HepG2 (cell line): ENCODE measurements at regions not wholly inside any gene's neighbourhood (a gene's known extent, or its start where the extent isn't known, plus 50 kb on each side); places are given as distances from the start of the nearest gene placed in this dataset.

ENCODE experiments used
- ATAC-seq: fragments of 200-7000 bp; cut with Tn5 transposase; 3 replicates; pipeline ENCODE4 v1.9.1; 2020; ENCODE audit warnings: mild to moderate bottlenecking, moderate library complexity
- BruUV-seq: library from RNA; stranded (reverse); fragments of 400-500 nt; replicated peaks from 2 replicates; lab custom pipeline; 2021; lab: Mats Ljungman, UMichigan
- CTCF ChIA-PET: fragments of 300-600 bp; formaldehyde crosslinking; extraction: SDS; loops from one replicate; lab custom pipeline; 2021; ENCODE audit warnings: low total read pairs, inconsistent platforms, low intra/inter-chr PET ratio; lab: Yijun Ruan, JAX
- POLR2A ChIA-PET: fragments of 350-600 bp; sonication (Branson Sonifier 250); formaldehyde crosslinking; loops from one replicate; lab custom pipeline; 2020; ENCODE audit warnings: antibody characterized with exemption, inconsistent platforms; lab: Yijun Ruan, JAX
- DNase-seq: peaks from one replicate; pipeline ENCODE4 v3.0.0-alpha.2; 2015; ENCODE audit warnings: low spot score
- FAIRE-seq: peaks from 3 replicates; lab custom pipeline; 2011; peaks lifted over from hg19 to GRCh38; lab: Jason Lieb, UNC
- H2AFZ ChIP-seq: one replicate; pipeline ENCODE4 v1.6.1; 2011; ENCODE audit warnings: low read length, inconsistent platforms
- H3K27ac ChIP-seq: fragments of 300-600 bp; 3 replicates; pipeline ENCODE4 v1.8.0; 2011; ENCODE audit warnings: mixed run types, mild to moderate bottlenecking, mixed read lengths, low read length, inconsistent platforms; ENCODE audit not compliant: insufficient read depth; ENCODE audit errors: extremely low read length
- H3K27me3 ChIP-seq, 2 experiments: fragments of 200-600 bp in 1 of 2; 2 replicates in 1 of 2; 3 replicates in 1 of 2; pipeline versions ENCODE4 v1.6.0 to v1.8.0; 2011; ENCODE audit warnings: low read length in 2 of 2, mild to moderate bottlenecking in 2 of 2, moderate library complexity in 2 of 2, inconsistent platforms in 1 of 2; ENCODE audit not compliant: insufficient read depth in 2 of 2, control insufficient read depth in 1 of 2
- H3K36me3 ChIP-seq, 2 experiments: fragments of 200-600 bp in 1 of 2; replicated peaks in 1 of 2; 2 replicates in 1 of 2; 3 replicates in 1 of 2; pipeline versions ENCODE4 v1.5.1 to v1.8.0; 2011; ENCODE audit warnings: low read length in 2 of 2, inconsistent platforms in 1 of 2; ENCODE audit not compliant: insufficient read depth in 2 of 2, control insufficient read depth in 1 of 2
- H3K4me1 ChIP-seq: 2 replicates; pipeline ENCODE4 v1.5.1; 2012; ENCODE audit warnings: low read length, inconsistent platforms; ENCODE audit not compliant: insufficient read depth
- H3K4me2 ChIP-seq: 2 replicates; pipeline ENCODE4 v1.6.0; 2011; ENCODE audit warnings: low read depth, low read length, inconsistent platforms
- H3K4me3 ChIP-seq, 3 experiments: fragments of 200-600 bp in 1 of 3; sonication (generic), shearing (Covaris generic) in 1 of 3; replicated peaks in 1 of 3; 2 replicates each; pipeline ENCODE4 v1.5.1; 2011 to 2016; ENCODE audit warnings: low read length in 3 of 3, inconsistent platforms in 2 of 3, low read depth in 2 of 3, mild to moderate bottlenecking in 2 of 3, control low read depth in 1 of 3, mixed read lengths in 1 of 3; ENCODE audit not compliant: insufficient read depth in 1 of 3
- H3K79me2 ChIP-seq: one replicate; pipeline ENCODE4 v1.6.1; 2011; ENCODE audit warnings: low read length, inconsistent platforms; ENCODE audit not compliant: insufficient read depth
- H3K9ac ChIP-seq: 2 replicates; pipeline ENCODE4 v1.6.0; 2011; ENCODE audit warnings: mild to moderate bottlenecking, low read depth, low read length, inconsistent platforms; ENCODE audit not compliant: insufficient read depth
- H3K9me3 ChIP-seq: 2 replicates; pipeline ENCODE4 v1.5.1; 2012; ENCODE audit warnings: mild to moderate bottlenecking, low read length
- H4K20me1 ChIP-seq: 2 replicates; pipeline ENCODE4 v1.6.0; 2011; ENCODE audit warnings: inconsistent platforms, mild to moderate bottlenecking, low read length, moderate library complexity; ENCODE audit not compliant: insufficient read depth
- ARNT ChIP-seq: fragments of 450-650 bp; IDR thresholded peaks from 2 replicates; pipeline ENCODE4 v1.6.1; 2017
- BCL3 ChIP-seq: sonication (generic); formaldehyde crosslinking; IDR thresholded peaks from 2 replicates; pipeline ENCODE4 v1.5.1; 2020; ENCODE audit warnings: mild to moderate bottlenecking, missing genetic modification reagents, moderate library complexity
- BRF2 ChIP-seq: sonication (generic); formaldehyde crosslinking; IDR thresholded peaks from 2 replicates; pipeline ENCODE4 v1.8.1; 2022; ENCODE audit warnings: mild to moderate bottlenecking, missing genetic modification reagents
- CBX1 ChIP-seq: IDR thresholded peaks from one replicate; pipeline ENCODE4 v1.6.1; 2016; ENCODE audit warnings: antibody characterized with exemption, low read depth
- LRRFIP1 ChIP-seq: sonication (generic); formaldehyde crosslinking; conservative IDR thresholded peaks from 2 replicates; pipeline ENCODE4 v1.4.0; 2020; ENCODE audit warnings: missing genetic modification reagents
- NFATC3 ChIP-seq: sonication (generic); formaldehyde crosslinking; IDR thresholded peaks from 2 replicates; pipeline ENCODE4 v1.5.1; 2020; ENCODE audit warnings: mild to moderate bottlenecking, missing genetic modification reagents
- NFYC ChIP-seq: IDR thresholded peaks from 2 replicates; pipeline ENCODE4 v1.6.1; 2016; ENCODE audit warnings: missing genetic modification reagents, missing compliant biosample characterization
- ONECUT2 ChIP-seq: sonication (generic); formaldehyde crosslinking; IDR thresholded peaks from 2 replicates; pipeline ENCODE4 v1.4.0; 2020; ENCODE audit warnings: missing genetic modification reagents
- PAF1 ChIP-seq: IDR thresholded peaks from 2 replicates; pipeline ENCODE4 v1.6.1; 2016; ENCODE audit warnings: missing genetic modification reagents, missing compliant biosample characterization
- SMAD9 ChIP-seq: sonication (generic); formaldehyde crosslinking; IDR thresholded peaks from 2 replicates; pipeline ENCODE4 v1.5.1; 2020; ENCODE audit warnings: mild to moderate bottlenecking, missing genetic modification reagents
- SRSF1 ChIP-seq: fragments of 200-400 bp; formaldehyde crosslinking; optimal IDR thresholded peaks from 2 replicates; pipeline ENCODE3; 2017; ENCODE audit warnings: mild to moderate bottlenecking, low read depth, low read length, moderate library complexity
- ZNF124 ChIP-seq: sonication (generic); formaldehyde crosslinking; IDR thresholded peaks from 2 replicates; pipeline ENCODE4 v1.4.0; 2020; ENCODE audit warnings: missing genetic modification reagents
- ZNF282 ChIP-seq: fragments of 450-650 bp; IDR thresholded peaks from 2 replicates; pipeline ENCODE4 v1.6.1; 2018; ENCODE audit not compliant: partially characterized antibody
- ZNF296 ChIP-seq: sonication (generic); formaldehyde crosslinking; conservative IDR thresholded peaks from 2 replicates; pipeline ENCODE4 v1.5.0; 2020; ENCODE audit warnings: mild to moderate bottlenecking, missing genetic modification reagents
- ZNF496 ChIP-seq: sonication (generic); formaldehyde crosslinking; IDR thresholded peaks from 2 replicates; pipeline ENCODE4 v1.8.1; 2023; ENCODE audit warnings: mild to moderate bottlenecking, moderate library complexity, missing genetic modification reagents; ENCODE audit not compliant: insufficient replicate concordance
- ZNF784 ChIP-seq: sonication (generic); formaldehyde crosslinking; IDR thresholded peaks from 2 replicates; pipeline ENCODE4 v1.5.1; 2020; ENCODE audit warnings: missing genetic modification reagents, mild to moderate bottlenecking, borderline replicate concordance
- WGBS: methylation state at CpG from one replicate; pipeline ENCODE4 v1.1.6; 2017; ENCODE audit warnings: low lambda C conversion rate; 5-methylcytosine and 5-hydroxymethylcytosine counted together
- in situ Hi-C: cut with HindIII; loops from 2 replicates; pipeline ENCODE4 v1.10.0; 2017; ENCODE audit warnings: low pct_unique_long_range_greater_than_20kb; ENCODE audit not compliant: extremely low pct_ligation_motif_present
- intact Hi-C: fragments of 100-400 bp; cut with micrococcal nuclease; formaldehyde crosslinking; loops from one replicate; pipeline ENCODE4 v1.10.0; 2022; ENCODE audit not compliant: unreplicated experiment

- no peak for TF ChIP-seq LRRFIP1
Measured at GRCh38 chr6:169156108-169156792, 97.4 kb downstream of the THBS2 start (continued).

GRCh38 chr6:169155481-169155880 is 98.2 kb downstream of the THBS2 start:
- ChIA-PET POLR2A (no interaction called here), CTCF (no interaction called here)
- Histone ChIP-seq H4K20me1 (no peaks in the 10 kb centered on the region), H3K36me3 (no peaks in the 10 kb centered on the region), H3K9ac (no peak overlapping the region), H3K9me3 (no peaks in the 10 kb centered on the region), H3K27ac (no peak overlapping the region), H2AFZ (no peak overlapping the region), H3K4me1 (no peaks in the 10 kb centered on the region), H3K4me2 (no peak overlapping the region), H3K27me3 (peaks cover 14 to 57% of the 10 kb centered on the region in 2 experiments), H3K4me3 (no peak overlapping the region), H3K79me2 (no peaks in the 10 kb centered on the region)
- BruUV-seq = no TSS peak
- intact Hi-C loops = no loop called here
- no peak for ATAC-seq
- WGBS = 22% methylated on average over 7 of the region's 7 CpGs
- no peak for FAIRE-seq
- in situ Hi-C loops = no loop called here
- DNase-seq = no peak
- TF ChIP-seq ZNF296 (no peak), ONECUT2 (no peak), BRF2 (CRISPR knock-in tag) (no peak), SRSF1 (no peak), SMAD9 (no peak), CBX1 (no peak), ARNT (no peak), BCL3 (no peak), NFYC (CRISPR knock-in tag) (no peak), NFATC3 (CRISPR knock-in tag) (no peak), PAF1 (CRISPR knock-in tag) (no peak), ZNF282 (no peak), ZNF784 (CRISPR knock-in tag) (no peak), ZNF124 (CRISPR knock-in tag) (no peak), ZNF496 (no peak)
- TF ChIP-seq, all 625 proteins: peak for 0
